ENCODE measurements at regions not wholly inside any gene's neighbourhood (a gene's known extent, or its start where the extent isn't known, plus 50 kb on each side); places are given as distances from the start of the nearest gene placed in this dataset.

GRCh38 chrY:12643693-12644348 is 57.2 kb upstream of the USP9Y start:
- Histone ChIP-seq H3K27me3 (no peaks in the 10 kb centered on the region), H3K27ac (no peak overlapping the region), H3K4me1 (no peaks in the 10 kb centered on the region), H3K36me3 (no peaks in the 10 kb centered on the region), H3K4me3 (no peak overlapping the region), H3K9me3 (no peaks in the 10 kb centered on the region)
- TF ChIP-seq POLR2A (IDR thresholded peaks at IDR 0.05), result no peak
- TF ChIP-seq, protein P1, sequence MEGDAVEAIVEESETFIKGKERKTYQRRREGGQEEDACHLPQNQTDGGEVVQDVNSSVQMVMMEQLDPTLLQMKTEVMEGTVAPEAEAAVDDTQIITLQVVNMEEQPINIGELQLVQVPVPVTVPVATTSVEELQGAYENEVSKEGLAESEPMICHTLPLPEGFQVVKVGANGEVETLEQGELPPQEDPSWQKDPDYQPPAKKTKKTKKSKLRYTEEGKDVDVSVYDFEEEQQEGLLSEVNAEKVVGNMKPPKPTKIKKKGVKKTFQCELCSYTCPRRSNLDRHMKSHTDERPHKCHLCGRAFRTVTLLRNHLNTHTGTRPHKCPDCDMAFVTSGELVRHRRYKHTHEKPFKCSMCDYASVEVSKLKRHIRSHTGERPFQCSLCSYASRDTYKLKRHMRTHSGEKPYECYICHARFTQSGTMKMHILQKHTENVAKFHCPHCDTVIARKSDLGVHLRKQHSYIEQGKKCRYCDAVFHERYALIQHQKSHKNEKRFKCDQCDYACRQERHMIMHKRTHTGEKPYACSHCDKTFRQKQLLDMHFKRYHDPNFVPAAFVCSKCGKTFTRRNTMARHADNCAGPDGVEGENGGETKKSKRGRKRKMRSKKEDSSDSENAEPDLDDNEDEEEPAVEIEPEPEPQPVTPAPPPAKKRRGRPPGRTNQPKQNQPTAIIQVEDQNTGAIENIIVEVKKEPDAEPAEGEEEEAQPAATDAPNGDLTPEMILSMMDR (IDR thresholded peaks at IDR 0.05), result no peak
- no peak for DNase-seq

DNA sequence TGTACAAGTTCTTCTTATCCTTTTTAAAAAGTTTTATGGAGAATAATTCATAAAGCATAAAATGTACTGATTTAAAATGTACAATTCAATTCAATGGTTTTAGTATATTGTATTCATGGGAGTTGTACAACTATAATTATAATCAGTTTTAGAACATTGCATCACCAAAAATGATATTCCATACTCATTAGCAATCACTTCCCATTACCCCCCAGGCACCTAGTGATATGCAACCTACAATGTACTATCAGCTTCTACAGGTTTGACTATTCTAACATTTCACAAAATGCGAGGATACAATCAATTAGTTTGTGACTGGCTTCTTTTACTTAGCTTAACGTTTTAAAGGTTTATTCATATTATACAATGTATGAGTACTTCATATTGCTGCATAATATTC is 49.9 kb upstream of the USP9Y start:
- no peak for DNase-seq
- Histone ChIP-seq H3K4me3 (no peak overlapping the region), H3K27ac (no peak overlapping the region), H3K9me3 (no peaks in the 10 kb centered on the region), H3K27me3 (no peaks in the 10 kb centered on the region), H3K36me3 (no peaks in the 10 kb centered on the region), H3K4me1 (no peaks in the 10 kb centered on the region)
- no peak for TF ChIP-seq POLR2A (IDR thresholded peaks at IDR 0.05)
- TF ChIP-seq, protein P1 (IDR thresholded peaks at IDR 0.05), result no peak

Small RNA genes lying in the stretch of these regions (small RNA-seq; reads per million reads assigned to genes)
- 0 reads per million in 2 donors for gene RN7SL702P
